Vagina (tissue), 2 donors: ENCODE measurements at regions not wholly inside any gene's neighbourhood (a gene's known extent, or its start where the extent isn't known, plus 50 kb on each side); places are given as distances from the start of the nearest gene placed in this dataset.

Experiments used
- POLR2A ChIP-seq, 2 donors: fragments of 450-650 bp; IDR thresholded peaks; one replicate each; pipeline ENCODE4 v1.6.1; 2017; ENCODE audit warnings: antibody characterized with exemption in 2 of 2, mild to moderate bottlenecking in 2 of 2, moderate library complexity in 2 of 2
- POLR2AphosphoS5 ChIP-seq, 2 donors: sonication (generic); formaldehyde crosslinking; IDR thresholded peaks; one replicate each; pipeline ENCODE4 v1.9.0; 2017; ENCODE audit warnings: antibody characterized with exemption in 2 of 2, mild to moderate bottlenecking in 2 of 2, low read depth in 1 of 2; ENCODE audit not compliant: insufficient read depth in 1 of 2
- TF ChIP-seq, protein P1 (sequence below), 3 experiments: fragments of 450-650 bp in 2 of 3; fragments of 200-600 bp in 1 of 3; sonication (generic) in 1 of 3; IDR thresholded peaks; one replicate each; pipeline ENCODE4 v1.5.1; 2017 to 2019; ENCODE audit warnings: antibody characterized with exemption in 3 of 3, mild to moderate bottlenecking in 2 of 3, moderate library complexity in 2 of 3

DNA sequence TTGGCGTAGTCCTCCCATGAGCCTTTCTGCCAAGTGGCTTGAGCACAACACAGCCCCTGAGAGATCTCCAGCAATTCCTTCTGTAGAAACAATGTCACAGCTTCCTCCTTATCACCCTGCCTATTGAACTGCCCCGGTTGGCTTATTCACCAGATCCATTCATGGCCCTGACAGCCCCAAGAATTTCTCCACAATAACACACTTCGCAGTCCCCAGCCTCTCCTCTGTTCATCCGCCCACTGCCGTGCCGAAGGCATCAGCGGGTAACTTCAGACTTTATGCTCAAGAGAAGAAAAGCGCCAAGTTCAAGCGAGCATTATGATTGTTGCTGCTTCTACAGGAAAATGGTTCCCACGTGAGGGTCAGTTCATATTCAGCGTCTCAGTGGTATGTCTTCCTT lies 403.9 kb downstream of the VPS13C start:
- TF ChIP-seq, protein P1, sequence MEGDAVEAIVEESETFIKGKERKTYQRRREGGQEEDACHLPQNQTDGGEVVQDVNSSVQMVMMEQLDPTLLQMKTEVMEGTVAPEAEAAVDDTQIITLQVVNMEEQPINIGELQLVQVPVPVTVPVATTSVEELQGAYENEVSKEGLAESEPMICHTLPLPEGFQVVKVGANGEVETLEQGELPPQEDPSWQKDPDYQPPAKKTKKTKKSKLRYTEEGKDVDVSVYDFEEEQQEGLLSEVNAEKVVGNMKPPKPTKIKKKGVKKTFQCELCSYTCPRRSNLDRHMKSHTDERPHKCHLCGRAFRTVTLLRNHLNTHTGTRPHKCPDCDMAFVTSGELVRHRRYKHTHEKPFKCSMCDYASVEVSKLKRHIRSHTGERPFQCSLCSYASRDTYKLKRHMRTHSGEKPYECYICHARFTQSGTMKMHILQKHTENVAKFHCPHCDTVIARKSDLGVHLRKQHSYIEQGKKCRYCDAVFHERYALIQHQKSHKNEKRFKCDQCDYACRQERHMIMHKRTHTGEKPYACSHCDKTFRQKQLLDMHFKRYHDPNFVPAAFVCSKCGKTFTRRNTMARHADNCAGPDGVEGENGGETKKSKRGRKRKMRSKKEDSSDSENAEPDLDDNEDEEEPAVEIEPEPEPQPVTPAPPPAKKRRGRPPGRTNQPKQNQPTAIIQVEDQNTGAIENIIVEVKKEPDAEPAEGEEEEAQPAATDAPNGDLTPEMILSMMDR (IDR thresholded peaks at IDR 0.05) = no peak
- TF ChIP-seq POLR2AphosphoS5 (IDR thresholded peaks at IDR 0.05; ENCODE audit: insufficient read depth in 1 of 2, low read depth in 1 of 2) (no peak), POLR2A (IDR thresholded peaks at IDR 0.05) (no peak)
